Lower lobe of right lung (tissue), 2 donors: ENCODE measurements at regions not wholly inside any gene's neighbourhood (a gene's known extent, or its start where the extent isn't known, plus 50 kb on each side); places are given as distances from the start of the nearest gene placed in this dataset.

Source experiments
- ATAC-seq, 2 donors: fragments of 200-7000 bp; cut with Tn5 transposase; one replicate each; pipeline ENCODE4 v1.9.1; 2020 to 2022; ENCODE audit warnings: mild to moderate bottlenecking in 2 of 2, moderate library complexity in 2 of 2
- DNase-seq: peaks from one replicate; pipeline ENCODE4 v3.0.0-alpha.2; 2020
- H3K27ac ChIP-seq: fragments of 200-600 bp; one replicate; pipeline ENCODE4 v1.8.0; 2022
- H3K27me3 ChIP-seq: fragments of 200-600 bp; one replicate; pipeline ENCODE4 v1.8.0; 2022; ENCODE audit warnings: low read depth
- H3K36me3 ChIP-seq: fragments of 200-600 bp; one replicate; pipeline ENCODE4 v1.8.0; 2022; ENCODE audit warnings: mild to moderate bottlenecking
- H3K4me1 ChIP-seq: fragments of 200-600 bp; one replicate; pipeline ENCODE4 v1.8.0; 2022
- H3K4me3 ChIP-seq: fragments of 200-600 bp; one replicate; pipeline ENCODE4 v1.8.0; 2022; ENCODE audit warnings: mild to moderate bottlenecking
- H3K9me3 ChIP-seq: fragments of 200-600 bp; one replicate; pipeline ENCODE4 v1.8.0; 2022
- CTCF ChIP-seq: fragments of 200-600 bp; IDR thresholded peaks from one replicate; pipeline ENCODE4 v1.8.0; 2022; ENCODE audit warnings: antibody characterized with exemption, mild to moderate bottlenecking
- intact Hi-C: fragments of 100-400 bp; cut with DNase I; formaldehyde crosslinking; loops from one replicate; pipeline ENCODE4 v1.11.0; 2022
- donor health status: DM: no; HTN: yes; CAD: no; lungs with severe emphysema.

GRCh38 chr4:176539091-176539784 lies 219.5 kb downstream of the SPCS3 start:
- no peaks in the 10 kb centered on the region for H3K9me3 ChIP-seq
- ATAC-seq (no peak), DNase-seq (no peak)
- H3K36me3 ChIP-seq, result no peaks in the 10 kb centered on the region
- no peak overlapping the region for H3K27ac ChIP-seq
- no peak for TF ChIP-seq CTCF
- H3K4me1 ChIP-seq, result no peaks in the 10 kb centered on the region
- intact Hi-C loops, result no loop called here
- no peak overlapping the region for H3K4me3 ChIP-seq
- no peaks in the 10 kb centered on the region for H3K27me3 ChIP-seq

DNA sequence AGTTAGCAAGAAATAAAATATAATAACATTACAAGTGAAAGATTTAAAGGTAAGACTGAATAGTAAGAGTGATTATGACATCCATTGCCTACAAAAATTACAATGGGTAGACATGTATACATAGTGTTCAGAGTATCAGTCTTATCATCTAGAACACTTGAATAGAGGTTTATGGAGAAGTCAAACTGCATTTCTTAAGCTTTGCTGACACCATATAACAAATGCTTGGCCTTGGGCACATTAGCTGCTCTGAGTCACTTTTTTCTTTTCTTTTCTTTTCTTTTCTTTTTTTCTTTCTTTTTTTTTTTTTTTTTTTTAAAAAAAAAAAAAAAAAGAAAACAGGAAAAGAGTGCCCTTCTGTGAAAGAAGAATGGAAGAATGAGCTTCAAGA lies 220.0 kb downstream of the SPCS3 start:
- no peak overlapping the region for H3K4me3 ChIP-seq
- H3K27ac ChIP-seq, result no peak overlapping the region
- no peak for TF ChIP-seq CTCF
- DNase-seq, result no peak
- intact Hi-C loops, result no loop called here
- no peaks in the 10 kb centered on the region for H3K36me3 ChIP-seq
- H3K27me3 ChIP-seq, result no peaks in the 10 kb centered on the region
- H3K4me1 ChIP-seq, result no peaks in the 10 kb centered on the region
- H3K9me3 ChIP-seq, result no peaks in the 10 kb centered on the region
- ATAC-seq, result no peak

GRCh38 chr4:176540814-176541213 lies 221.0 kb downstream of the SPCS3 start:
- Histone ChIP-seq H3K4me1 (no peaks in the 10 kb centered on the region), H3K27ac (no peak overlapping the region), H3K27me3 (no peaks in the 10 kb centered on the region), H3K4me3 (no peak overlapping the region), H3K36me3 (no peaks in the 10 kb centered on the region), H3K9me3 (no peaks in the 10 kb centered on the region)
- DNase-seq, result no peak
- ATAC-seq, result no peak
- intact Hi-C loops, result no loop called here
- TF ChIP-seq CTCF, result no peak

GRCh38 chr4:176545872-176546271 lies 226.1 kb downstream of the SPCS3 start:
- intact Hi-C loops, result no loop called here
- ATAC-seq, result no peak
- no peak overlapping the region for H3K27ac ChIP-seq

DNA sequence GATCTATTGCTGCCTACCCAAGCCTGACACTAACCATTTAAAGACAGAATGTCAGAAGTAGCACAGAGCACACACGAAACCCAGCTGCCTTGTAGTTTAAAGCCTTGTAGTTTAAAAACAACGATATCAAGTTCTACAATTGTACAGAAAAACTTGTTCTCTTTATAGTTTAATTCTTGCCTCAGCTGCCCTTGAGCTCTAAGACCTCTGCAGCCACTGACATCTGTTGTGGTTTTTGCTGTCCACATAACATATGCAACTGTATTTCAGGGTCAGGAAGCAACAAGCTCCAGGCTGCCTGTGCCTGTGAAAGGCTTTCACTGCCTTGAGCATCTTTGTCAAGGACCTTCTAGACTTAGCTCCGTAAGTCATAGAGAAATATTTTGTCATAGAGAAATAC lies 227.2 kb downstream of the SPCS3 start:
- intact Hi-C loops, result no loop called here
- Histone ChIP-seq H3K4me3 (no peak overlapping the region), H3K4me1 (no peaks in the 10 kb centered on the region), H3K9me3 (no peaks in the 10 kb centered on the region), H3K27ac (no peak overlapping the region), H3K27me3 (no peaks in the 10 kb centered on the region), H3K36me3 (no peaks in the 10 kb centered on the region)
- no peak for DNase-seq
- no peak for TF ChIP-seq CTCF
- no peak for ATAC-seq

More at GRCh38 chr4:176545872-176546271, 226.1 kb downstream of the SPCS3 start:
- TF ChIP-seq CTCF, result no peak
- no peaks in the 10 kb centered on the region for H3K9me3 ChIP-seq
- no peaks in the 10 kb centered on the region for H3K27me3 ChIP-seq
- H3K4me1 ChIP-seq, result no peaks in the 10 kb centered on the region
- H3K36me3 ChIP-seq, result no peaks in the 10 kb centered on the region
- no peak for DNase-seq
- H3K4me3 ChIP-seq, result no peak overlapping the region
